NCI-H524 (cell line): ENCODE measurements at regions not wholly inside any gene's neighbourhood (a gene's known extent, or its start where the extent isn't known, plus 50 kb on each side); places are given as distances from the start of the nearest gene placed in this dataset.
"Not testable (repeated sequence)": the region's sequence is repeated elsewhere in the genome, so short reads cannot be mapped to it uniquely, and the experiment has no call there.

Experiments used
- DNase-seq, 2 experiments: peaks; one replicate each; lab custom pipeline; 2025; lab: John Stamatoyannopoulos, UW

DNA sequence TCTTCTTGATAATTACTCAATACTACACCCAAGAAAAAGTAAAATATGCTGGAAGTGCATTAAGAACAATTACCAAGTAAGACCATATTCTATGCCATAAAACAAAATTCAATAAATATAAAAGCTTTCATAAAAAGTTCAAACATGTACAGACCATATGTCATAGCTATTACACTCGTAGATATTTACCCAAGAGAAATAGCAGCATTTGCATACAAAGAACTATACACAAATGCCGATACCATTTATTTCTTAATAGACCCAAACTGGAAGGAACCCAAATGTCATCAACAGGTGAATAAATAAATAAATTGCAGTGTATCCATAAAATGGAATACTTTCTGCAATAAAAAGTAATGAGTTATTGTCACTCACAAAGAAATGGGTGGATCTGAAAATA lies 78.3 kb upstream of the SLC16A7 start:
- DNase-seq = no peak

GRCh38 chr12:59500915-59501314 lies 94.9 kb upstream of the SLC16A7 start:
- DNase-seq = no peak

DNA sequence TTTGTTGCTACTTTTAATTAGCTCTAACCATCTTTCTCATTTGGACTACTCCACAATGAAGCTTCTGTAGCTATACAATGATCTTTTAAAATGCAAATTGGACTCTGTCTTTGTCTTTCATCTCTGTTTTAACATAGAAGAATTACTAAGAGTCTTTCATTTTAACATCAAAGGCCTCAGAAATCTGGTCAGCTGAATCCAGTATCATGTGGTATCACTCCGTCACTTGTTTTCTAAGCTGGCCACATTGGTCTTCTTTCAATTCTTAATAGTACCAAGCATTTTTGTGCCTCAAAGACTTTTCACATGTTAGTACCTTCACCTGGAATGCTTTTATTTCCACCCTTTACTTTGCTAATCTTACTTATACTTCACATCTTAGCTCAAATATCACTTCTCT lies 95.5 kb upstream of the SLC16A7 start:
- DNase-seq = no peak

DNA sequence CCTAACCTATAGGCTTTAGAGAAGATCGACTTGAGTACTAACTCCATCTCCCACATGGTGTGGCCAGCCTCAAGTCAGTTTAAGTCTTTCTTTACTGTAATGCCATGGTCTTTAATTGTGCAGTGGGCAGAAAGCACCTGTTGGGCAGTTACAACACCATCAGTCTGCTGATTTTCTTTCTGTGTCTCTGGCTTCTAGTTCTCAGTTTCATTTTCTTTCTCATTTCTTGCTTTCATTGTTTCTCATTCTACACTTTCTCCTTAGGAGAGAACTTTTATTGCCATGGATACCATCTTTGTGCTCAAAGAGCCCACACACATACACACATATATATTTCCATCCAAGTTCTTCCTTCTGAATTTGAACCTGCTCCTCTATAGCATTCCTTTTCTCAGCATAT lies 96.1 kb upstream of the SLC16A7 start:
- DNase-seq = no peak

DNA sequence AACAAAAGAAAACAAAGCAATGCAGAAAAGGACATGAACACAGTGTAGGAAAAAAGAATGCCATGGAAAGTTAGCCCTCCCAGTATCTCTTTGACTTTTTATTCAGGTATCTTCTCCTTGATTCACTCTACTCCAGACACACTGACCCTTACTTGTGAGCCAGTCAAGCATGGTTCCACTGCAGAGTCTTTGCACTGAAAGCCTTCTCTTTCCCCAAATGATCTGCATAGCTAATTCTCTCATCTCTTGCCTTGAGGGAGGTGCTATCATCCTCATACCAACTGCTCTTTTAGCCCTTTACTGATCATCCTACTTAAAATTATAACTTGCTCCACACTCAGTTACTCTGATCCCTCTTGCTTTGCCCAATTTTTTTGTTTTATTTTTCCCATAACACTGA lies 101.2 kb upstream of the SLC16A7 start:
- no peak for DNase-seq

GRCh38 chr12:59491877-59492276 lies 104.0 kb upstream of the SLC16A7 start:
- DNase-seq = no peak

GRCh38 chr12:59486827-59487226 lies 109.0 kb upstream of the SLC16A7 start:
- DNase-seq = no peak

DNA sequence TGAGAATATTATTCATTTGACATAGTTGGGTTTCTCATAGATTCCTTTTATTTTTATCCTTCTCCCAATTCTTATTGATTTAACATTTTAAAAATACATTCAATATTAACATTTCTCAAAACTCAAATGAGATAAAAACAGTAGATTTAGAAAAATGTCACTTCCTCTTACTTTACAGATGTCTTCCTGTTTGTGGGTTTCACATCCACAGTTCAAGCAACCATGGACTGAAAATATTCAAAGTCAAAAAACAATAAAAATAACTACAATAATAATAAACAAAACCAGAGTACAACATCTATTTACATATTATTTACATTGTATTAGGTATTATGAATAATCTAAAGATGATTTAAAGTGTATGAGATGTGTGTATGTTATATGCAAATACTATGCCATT lies 111.3 kb upstream of the SLC16A7 start:
- no peak for DNase-seq

- not testable (repeated sequence) for DNase-seq
Measured at GRCh38 chr12:59474236-59474635, 121.6 kb upstream of the SLC16A7 start.

- no peak for DNase-seq
Measured at GRCh38 chr12:59472273-59472672, 123.6 kb upstream of the SLC16A7 start.

DNA sequence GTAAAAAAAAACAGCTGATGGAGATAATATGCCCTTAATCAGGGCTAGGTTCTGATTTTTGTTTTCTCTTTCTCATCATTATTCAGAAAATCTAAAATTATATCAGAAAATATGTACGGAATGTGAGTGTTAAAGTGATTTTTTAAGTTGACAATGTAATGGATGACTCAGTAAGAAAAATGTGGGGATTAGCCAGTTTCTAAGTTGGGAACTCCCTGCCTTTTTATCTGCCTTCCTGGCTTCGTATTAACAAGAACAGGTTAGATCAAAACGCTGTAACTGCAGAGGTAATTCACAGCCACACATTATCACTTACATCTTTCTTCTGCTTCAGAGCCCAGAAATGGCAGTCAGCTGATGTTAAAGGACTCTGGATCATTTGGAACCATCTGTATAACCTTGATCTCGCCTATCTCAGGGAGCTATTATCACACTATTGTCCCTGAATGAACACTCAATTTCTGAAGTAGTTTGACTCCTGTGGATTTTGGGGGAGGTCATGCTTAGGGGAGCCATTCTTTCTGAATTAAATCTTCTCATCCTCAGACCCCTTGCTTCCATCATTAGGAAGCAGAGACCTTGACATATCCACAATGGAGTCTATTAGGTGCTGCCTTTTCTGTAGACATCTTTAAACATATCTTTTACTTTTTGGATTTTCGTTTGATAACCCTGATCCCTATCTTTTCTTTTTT lies 135.7 kb upstream of the SLC16A7 start:
- DNase-seq = no peak

DNA sequence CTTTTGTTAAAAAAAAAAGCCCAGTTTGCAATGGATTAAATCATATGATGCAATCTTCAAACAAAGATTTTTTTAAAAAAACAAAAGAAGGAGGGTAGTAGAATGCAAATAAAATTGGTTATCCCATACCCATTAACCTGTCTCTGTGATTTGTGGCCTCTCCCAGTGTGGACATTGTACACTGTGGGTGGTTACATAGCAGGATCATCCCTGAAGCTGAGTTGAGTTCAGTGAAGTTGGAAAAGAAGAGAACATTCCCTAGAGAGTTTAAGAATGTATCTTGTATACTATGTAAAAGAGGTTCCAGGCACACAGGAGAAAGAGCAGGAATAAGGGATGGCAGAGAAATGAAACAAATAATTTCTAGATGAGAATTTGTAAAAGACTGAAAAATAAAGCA lies 142.4 kb upstream of the SLC16A7 start:
- DNase-seq = no peak

DNA sequence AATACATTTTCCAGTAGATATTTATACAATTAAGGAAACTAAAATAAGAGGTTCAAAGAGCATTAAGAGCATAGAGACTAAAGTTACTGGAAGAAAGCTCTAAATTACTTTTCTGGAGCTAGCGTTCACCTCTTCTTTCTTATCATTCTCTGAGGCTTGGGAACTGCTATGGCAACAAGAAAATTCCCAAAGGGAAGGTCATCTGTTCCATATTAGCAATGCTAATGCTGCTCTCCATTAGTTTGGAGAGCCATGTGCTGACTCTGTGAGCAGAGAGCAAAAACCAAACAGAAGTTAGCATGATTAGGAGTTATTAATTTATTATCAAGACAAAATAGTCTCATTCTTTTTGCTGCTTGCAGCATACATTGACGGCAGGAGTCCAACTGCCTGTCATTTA lies 143.1 kb upstream of the SLC16A7 start:
- peak; percentile 19 to 69 for DNase-seq

DNA sequence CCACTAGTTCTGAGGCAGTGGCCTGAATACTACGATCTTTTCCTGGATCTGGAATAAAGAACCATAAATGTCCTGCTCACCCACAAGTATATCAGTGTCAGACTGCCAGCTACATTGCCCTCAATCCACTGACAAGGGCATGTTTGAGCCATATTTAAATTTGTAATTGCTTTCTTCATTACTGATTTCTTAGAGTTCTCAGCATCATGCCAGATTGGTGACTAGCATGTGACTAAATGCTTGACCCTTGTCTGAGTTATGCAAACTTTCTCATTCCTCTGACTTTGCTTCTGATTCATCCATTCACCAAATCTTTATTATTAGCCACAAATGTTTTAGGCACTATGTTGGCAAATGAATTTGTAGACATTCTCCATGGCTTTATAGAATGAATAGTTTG lies 143.6 kb upstream of the SLC16A7 start:
- no peak for DNase-seq

- no peak for DNase-seq
Measured at GRCh38 chr12:59446116-59446515, 149.7 kb upstream of the SLC16A7 start.

DNA sequence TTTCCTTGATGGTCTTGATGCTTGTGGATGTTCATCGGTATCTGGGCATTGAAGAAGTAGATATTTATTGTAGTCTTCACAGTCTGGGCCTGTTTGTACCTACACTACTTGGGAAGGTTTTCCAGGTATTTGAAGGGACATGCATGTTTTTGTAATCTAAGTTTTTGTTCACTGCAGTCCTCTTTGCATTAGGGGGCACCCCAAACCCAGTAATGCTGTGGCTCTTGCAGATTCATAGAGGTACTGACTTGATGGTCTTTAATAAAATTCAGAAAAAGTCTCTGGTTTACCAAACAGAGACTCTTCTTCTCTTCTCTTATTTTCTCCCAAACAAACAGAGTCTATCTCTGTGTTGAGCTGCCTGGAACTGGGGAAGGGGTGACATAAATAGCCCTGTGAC lies 150.9 kb upstream of the SLC16A7 start:
- DNase-seq = no peak

DNA sequence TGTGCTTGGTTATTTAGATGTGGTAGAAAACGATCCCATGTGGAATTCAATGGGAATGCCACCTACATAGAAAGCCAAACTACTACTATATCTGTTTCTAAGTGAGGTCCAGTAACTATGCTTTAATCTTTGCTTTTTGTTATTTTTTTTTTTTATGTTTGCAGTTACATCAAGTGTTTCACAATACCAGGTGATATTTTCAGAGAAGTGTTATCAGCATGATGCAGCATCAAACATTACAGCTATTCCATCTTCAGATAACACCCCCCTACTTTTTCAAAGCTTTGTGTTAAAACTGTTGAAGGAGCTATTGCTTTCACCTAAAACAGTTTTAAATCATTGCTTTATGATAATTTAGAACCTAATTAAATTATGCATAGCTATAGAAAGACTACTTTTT lies 163.8 kb upstream of the SLC16A7 start:
- no peak for DNase-seq

GRCh38 chr12:59431266-59431665 lies 164.6 kb upstream of the SLC16A7 start:
- DNase-seq = peak in 1 of 2 experiments; percentile 7

GRCh38 chr12:59429766-59430165 lies 166.1 kb upstream of the SLC16A7 start:
- no peak for DNase-seq

DNA sequence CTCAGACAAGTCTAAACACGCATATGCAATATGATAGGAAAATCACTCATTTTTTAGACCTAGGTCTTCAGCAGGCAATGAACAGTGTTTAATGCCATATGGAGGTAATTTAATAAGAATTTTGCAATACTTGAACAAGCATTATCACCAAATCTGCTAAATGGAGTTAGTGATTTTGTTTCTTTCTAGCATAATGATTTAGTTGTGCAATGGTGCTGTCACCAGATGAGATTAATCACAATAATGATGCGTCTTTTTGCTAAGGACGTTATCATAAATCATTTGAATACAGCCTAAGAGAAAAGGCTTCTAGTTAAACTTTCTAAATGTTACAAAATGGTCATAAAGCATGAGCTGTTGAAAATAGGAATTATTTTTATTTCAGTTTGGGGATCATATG lies 170.0 kb upstream of the SLC16A7 start:
- peak in 1 of 2 experiments; percentile 29 for DNase-seq

DNA sequence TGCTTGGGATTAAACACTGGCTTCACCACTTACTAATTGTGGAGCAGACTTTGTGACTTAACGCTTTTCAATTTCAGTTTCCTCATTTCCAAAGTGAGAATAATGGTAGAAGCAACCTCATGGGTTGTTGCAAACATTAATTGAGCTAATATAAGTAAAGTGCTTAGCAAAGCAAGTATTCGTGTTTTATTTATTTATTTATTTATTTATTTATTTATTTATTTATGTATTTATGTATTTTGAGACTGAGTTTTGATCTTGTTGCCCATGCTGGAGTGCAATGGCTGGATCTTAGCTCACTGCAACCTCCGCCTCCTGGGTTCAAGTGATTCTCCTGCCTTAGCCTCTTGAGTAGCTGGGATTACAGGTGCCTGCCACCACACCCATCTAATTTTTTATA lies 171.2 kb upstream of the SLC16A7 start:
- DNase-seq = not testable (repeated sequence)

DNA sequence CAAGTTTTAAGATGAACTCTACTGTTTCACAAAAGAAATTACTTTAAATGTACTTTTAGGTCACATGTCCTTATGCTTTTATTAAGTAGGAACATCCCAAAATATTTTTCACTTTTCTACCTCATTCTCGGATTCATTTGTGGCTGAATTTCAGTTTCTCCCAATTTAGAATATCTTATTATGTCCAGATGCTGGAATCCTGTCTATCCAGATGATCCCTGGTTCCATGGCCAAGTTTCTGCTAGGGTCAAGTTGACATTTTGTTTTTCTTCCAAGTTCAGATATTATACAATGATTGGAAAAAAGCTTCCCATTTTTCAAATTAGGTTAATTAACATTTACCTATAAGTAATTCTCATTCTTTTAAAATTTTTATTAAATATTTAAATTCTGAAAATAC lies 181.8 kb upstream of the SLC16A7 start:
- no peak for DNase-seq

DNA sequence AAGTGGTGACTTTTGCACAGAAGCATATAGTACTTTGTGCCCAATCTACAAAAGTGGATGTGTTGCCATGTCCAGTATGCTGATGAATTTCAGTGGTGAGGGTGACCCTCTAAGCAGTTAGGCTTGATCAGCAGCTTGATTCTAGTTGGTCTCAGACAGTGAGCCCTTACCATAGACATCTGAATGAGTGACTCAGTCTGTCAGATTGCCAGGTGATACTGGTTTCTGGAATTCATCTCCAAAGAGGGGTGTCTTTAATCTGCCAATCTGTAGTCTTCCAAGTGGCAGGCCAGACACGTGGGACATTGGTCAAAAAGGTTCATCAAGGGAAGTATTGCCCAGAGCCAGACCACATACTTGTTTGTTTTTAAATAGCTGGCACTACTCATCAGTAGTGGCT lies 187.4 kb upstream of the SLC16A7 start:
- no peak for DNase-seq

- peak in 1 of 2 experiments; percentile 39 for DNase-seq
Measured at GRCh38 chr12:59407799-59408198, 188.0 kb upstream of the SLC16A7 start.

DNA sequence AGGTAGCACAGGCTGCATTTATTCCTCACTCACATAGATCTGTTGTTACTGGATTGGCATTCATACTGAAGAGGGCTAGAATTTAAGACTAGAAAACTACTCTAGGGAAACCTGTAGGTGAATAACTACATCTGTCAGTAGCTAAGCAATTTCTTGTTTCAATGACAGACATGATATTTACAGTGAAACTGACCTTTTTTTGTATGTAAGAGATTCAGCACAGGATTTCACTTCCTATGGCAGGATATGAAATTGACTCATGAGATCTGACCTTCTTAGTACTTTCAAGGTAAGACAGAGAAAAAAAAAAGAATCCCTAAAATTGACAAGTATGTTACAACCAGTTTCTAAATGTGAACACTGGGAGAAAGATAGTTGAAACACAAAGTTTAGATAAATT lies 189.8 kb upstream of the SLC16A7 start:
- DNase-seq = no peak
